Uterus (tissue), 3 donors: ENCODE measurements at regions not wholly inside any gene's neighbourhood (a gene's known extent, or its start where the extent isn't known, plus 50 kb on each side); places are given as distances from the start of the nearest gene placed in this dataset.

ENCODE experiments used
- DNase-seq, 2 donors: peaks; one replicate each; pipeline ENCODE4 v3.0.0-alpha.2; 2019 to 2020
- H3K27ac ChIP-seq, 2 donors: fragments of 200-600 bp; sonication (generic); 1 replicate in 1 of 2; 2 replicates in 1 of 2; pipeline ENCODE4 v1.5.1; 2016 to 2018
- H3K27me3 ChIP-seq, 2 donors: fragments of 200-600 bp; sonication (generic); one replicate each; pipeline ENCODE4 v1.5.1; 2018 to 2019; ENCODE audit warnings: control low read depth in 1 of 2
- H3K36me3 ChIP-seq, 2 donors: fragments of 200-600 bp; sonication (generic); one replicate each; pipeline ENCODE4 v1.5.1; 2019; ENCODE audit warnings: control low read depth in 1 of 2
- H3K4me1 ChIP-seq, 2 donors: fragments of 200-600 bp; sonication (generic); one replicate each; pipeline ENCODE4 v1.5.1; 2018 to 2019; ENCODE audit warnings: control low read depth in 1 of 2
- H3K4me3 ChIP-seq, 2 donors: fragments of 200-600 bp; sonication (generic); 1 replicate in 1 of 2; 2 replicates in 1 of 2; pipeline ENCODE4 v1.5.1; 2018 to 2019; ENCODE audit warnings: mild to moderate bottlenecking in 1 of 2
- H3K9me3 ChIP-seq, 2 donors: fragments of 200-600 bp; sonication (generic); one replicate each; pipeline ENCODE4 v1.5.1; 2019; ENCODE audit warnings: control low read depth in 1 of 2
- POLR2A ChIP-seq, 2 donors: fragments of 450-650 bp; IDR thresholded peaks; one replicate each; pipeline ENCODE4 v1.6.1; 2016; ENCODE audit warnings: antibody characterized with exemption in 2 of 2, mild to moderate bottlenecking in 1 of 2, moderate library complexity in 1 of 2
- intact Hi-C: fragments of 100-400 bp; cut with DNase I; formaldehyde crosslinking; loops from one replicate; pipeline ENCODE4 v1.15.1; 2023; ENCODE audit warnings: low total_unique reads
- TF ChIP-seq, protein P1 (sequence below), 4 experiments: fragments of 200-600 bp in 2 of 4; fragments of 450-650 bp in 2 of 4; sonication (generic) in 2 of 4; IDR thresholded peaks; one replicate each; pipeline ENCODE4 v1.5.1; 2016 to 2019; ENCODE audit warnings: antibody characterized with exemption in 4 of 4, mild to moderate bottlenecking in 2 of 4, moderate library complexity in 1 of 4
- donor health status: DM: yes; HTN: yes; CAD: no.

DNA sequence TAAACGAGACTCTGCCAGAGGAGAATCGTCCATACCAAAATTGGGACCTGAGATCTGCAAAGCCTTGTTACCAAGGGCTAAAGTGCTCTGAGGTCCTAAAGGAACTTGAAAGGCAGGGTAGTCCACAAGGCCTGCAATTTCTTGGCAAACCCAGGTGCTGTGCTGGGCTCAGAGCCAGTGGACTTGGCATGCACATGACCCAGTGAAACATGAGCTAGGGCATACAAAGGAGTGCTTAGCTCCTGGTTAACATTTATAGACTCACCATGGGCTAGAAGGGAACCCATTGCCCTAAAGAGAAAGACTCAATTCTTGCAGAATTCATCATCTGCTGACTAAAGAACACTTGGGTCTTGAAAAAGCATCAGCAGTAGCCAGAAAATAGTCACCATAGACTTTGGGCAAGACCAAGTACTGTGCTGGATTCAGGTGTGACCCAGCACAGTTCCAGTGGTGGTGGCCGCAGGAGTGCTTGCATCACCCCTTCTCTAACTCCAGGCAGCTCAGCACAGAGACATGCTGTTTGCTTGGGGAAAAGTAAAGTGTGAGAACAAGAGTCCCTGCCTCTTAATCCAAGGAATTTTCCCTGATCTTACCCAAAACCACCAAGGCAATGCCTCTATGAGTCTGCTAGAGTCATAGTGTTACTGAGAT lies 1069.4 kb upstream of the ADGRL2 start:
- no peak overlapping the region for H3K4me3 ChIP-seq
- TF ChIP-seq, protein P1, sequence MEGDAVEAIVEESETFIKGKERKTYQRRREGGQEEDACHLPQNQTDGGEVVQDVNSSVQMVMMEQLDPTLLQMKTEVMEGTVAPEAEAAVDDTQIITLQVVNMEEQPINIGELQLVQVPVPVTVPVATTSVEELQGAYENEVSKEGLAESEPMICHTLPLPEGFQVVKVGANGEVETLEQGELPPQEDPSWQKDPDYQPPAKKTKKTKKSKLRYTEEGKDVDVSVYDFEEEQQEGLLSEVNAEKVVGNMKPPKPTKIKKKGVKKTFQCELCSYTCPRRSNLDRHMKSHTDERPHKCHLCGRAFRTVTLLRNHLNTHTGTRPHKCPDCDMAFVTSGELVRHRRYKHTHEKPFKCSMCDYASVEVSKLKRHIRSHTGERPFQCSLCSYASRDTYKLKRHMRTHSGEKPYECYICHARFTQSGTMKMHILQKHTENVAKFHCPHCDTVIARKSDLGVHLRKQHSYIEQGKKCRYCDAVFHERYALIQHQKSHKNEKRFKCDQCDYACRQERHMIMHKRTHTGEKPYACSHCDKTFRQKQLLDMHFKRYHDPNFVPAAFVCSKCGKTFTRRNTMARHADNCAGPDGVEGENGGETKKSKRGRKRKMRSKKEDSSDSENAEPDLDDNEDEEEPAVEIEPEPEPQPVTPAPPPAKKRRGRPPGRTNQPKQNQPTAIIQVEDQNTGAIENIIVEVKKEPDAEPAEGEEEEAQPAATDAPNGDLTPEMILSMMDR (IDR thresholded peaks at IDR 0.05): no peak
- no peak for TF ChIP-seq POLR2A (IDR thresholded peaks at IDR 0.05)
- DNase-seq: no peak
- intact Hi-C loops: no loop called here
- no peaks in the 10 kb centered on the region for H3K9me3 ChIP-seq
- H3K4me1 ChIP-seq: no peaks in the 10 kb centered on the region
- no peak overlapping the region for H3K27ac ChIP-seq
- H3K36me3 ChIP-seq: no peaks in the 10 kb centered on the region
- H3K27me3 ChIP-seq: no peaks in the 10 kb centered on the region

DNA sequence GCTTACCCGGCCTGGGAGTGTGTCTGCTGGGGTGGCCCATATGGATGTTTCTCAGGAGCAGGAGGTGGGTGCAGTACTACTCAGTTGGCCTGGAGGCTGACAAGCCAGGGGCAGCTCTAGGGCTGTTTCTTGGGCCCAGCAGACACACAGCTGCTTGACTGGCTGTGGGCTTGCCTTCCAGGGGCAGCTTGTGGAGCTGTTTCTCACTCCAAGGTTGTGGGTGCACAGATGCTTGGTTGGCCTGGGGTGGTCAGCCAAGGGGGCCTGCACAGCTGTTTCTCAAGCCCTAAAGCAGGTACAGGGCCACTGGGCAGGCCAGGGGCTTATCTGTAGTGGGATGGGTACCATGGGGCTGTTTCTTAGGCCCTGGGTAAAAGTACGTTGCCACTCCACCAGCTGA lies 1078.1 kb upstream of the ADGRL2 start:
- Histone ChIP-seq H3K4me3 (no peak overlapping the region), H3K27ac (no peak overlapping the region), H3K27me3 (no peaks in the 10 kb centered on the region), H3K36me3 (no peaks in the 10 kb centered on the region), H3K4me1 (no peaks in the 10 kb centered on the region), H3K9me3 (no peaks in the 10 kb centered on the region)
- no peak for TF ChIP-seq POLR2A (IDR thresholded peaks at IDR 0.05)
- TF ChIP-seq, protein P1 (IDR thresholded peaks at IDR 0.05): no peak
- intact Hi-C loops: no loop called here
- no peak for DNase-seq

DNA sequence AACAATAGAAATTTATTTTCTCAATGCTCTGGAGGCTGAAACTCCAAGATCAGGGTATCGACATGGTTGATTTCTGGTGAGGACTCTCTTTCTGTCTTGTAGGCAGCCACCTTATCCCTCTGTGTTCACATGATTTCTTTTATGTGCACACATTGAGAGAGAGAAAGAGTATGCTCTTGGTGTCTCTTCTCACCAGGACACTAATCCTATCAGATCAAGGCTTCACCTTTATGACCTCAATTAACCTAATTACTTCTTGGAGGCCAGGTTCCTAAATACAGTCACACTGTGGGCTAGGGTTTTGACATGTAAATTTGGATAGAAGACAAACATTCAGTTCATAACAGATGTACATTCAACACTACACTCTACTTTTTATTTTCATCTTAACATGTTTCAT lies 1094.2 kb upstream of the ADGRL2 start:
- no peak for DNase-seq
- Histone ChIP-seq H3K4me3 (no peak overlapping the region), H3K36me3 (no peaks in the 10 kb centered on the region), H3K4me1 (no peaks in the 10 kb centered on the region), H3K27ac (no peak overlapping the region), H3K27me3 (no peaks in the 10 kb centered on the region), H3K9me3 (no peaks in the 10 kb centered on the region)
- intact Hi-C loops: no loop called here
- TF ChIP-seq, protein P1 (IDR thresholded peaks at IDR 0.05): no peak
- no peak for TF ChIP-seq POLR2A (IDR thresholded peaks at IDR 0.05)

DNA sequence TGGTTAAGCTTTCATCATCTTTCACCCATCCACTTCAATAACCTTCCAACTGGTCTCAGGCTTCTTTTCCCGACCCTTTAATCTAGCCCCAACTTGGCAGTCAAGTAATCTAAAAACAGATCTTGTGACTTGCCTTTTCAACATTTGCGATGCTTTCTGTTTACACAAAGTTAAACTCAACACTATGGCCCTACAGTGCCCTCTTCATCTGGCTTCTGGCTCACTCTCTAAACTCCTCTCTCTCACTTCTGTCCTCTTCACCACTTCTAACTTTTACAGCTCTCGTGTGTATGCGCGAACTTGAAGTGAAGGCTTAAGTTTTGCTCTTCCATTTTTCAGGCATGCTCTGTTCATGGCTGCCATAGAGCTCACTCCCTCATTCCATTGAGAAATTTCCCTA lies 1122.3 kb upstream of the ADGRL2 start:
- no peaks in the 10 kb centered on the region for H3K36me3 ChIP-seq
- no peaks in the 10 kb centered on the region for H3K27me3 ChIP-seq
- H3K4me1 ChIP-seq: no peaks in the 10 kb centered on the region
- no peak overlapping the region for H3K4me3 ChIP-seq
- intact Hi-C loops: no loop called here
- no peak overlapping the region for H3K27ac ChIP-seq
- no peaks in the 10 kb centered on the region for H3K9me3 ChIP-seq
- DNase-seq: no peak
- no peak for TF ChIP-seq POLR2A (IDR thresholded peaks at IDR 0.05)
- TF ChIP-seq, protein P1 (IDR thresholded peaks at IDR 0.05): no peak

DNA sequence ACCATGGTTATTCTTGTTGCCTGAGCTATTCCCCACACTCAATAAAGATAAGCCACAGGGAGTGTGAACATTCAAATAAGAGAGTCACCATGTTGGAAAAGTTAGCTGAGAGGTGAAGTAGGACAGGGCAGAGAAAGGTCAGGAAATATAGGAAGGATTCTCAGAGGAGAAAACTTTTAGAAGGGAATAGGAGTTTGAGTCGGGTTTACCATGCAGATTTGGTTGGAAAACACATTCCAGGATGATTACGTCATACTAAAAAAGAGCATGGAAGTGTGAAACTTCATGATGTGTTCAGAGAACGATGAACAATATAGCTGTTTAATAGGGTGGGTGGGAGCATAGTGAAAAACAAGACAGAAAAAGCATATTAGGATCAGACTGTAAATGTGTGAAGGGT lies 1125.3 kb upstream of the ADGRL2 start:
- TF ChIP-seq POLR2A (IDR thresholded peaks at IDR 0.05): no peak
- TF ChIP-seq, protein P1 (IDR thresholded peaks at IDR 0.05): no peak
- H3K9me3 ChIP-seq: no peaks in the 10 kb centered on the region
- no peak for DNase-seq
- intact Hi-C loops: no loop called here
- no peak overlapping the region for H3K27ac ChIP-seq
- H3K27me3 ChIP-seq: no peaks in the 10 kb centered on the region
- no peak overlapping the region for H3K4me3 ChIP-seq
- H3K36me3 ChIP-seq: no peaks in the 10 kb centered on the region
- no peaks in the 10 kb centered on the region for H3K4me1 ChIP-seq
